ENCODE measurements at regions not wholly inside any gene's neighbourhood (a gene's known extent, or its start where the extent isn't known, plus 50 kb on each side); places are given as distances from the start of the nearest gene placed in this dataset.
"Not testable (repeated sequence)": the region's sequence is repeated elsewhere in the genome, so short reads cannot be mapped to it uniquely, and the experiment has no call there.

DNA sequence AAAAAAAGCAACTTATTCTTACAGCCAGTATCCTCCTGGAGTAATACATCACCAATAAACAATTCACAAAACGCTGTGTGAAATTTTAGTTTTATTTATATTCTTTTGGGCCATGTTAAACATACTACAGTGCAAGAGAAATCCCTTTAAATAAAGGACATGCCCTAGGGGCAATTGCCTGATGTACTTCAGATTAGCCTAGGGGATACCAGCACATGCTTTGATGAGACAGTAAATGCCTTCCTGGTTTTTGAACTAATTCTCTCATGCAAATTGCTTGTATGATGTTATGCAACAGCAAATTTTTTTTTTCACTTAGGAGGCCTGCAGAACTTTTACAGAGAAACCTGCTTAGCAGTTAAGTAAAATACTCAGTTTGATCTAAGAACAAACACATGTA is 711.9 kb upstream of the FRG1 start:
- no peaks in the 10 kb centered on the region for H3K4me1 Mint-ChIP-seq

GRCh38 chr4:189232274-189232673 is 708.4 kb upstream of the FRG1 start:
- CTCF ChIA-PET: no interaction called here
- no peaks in the 10 kb centered on the region for H3K27me3 ChIP-seq (ENCODE audit: control insufficient read depth in 2 of 2, insufficient read depth in 2 of 2, low read length in 2 of 2)
- no peaks in the 10 kb centered on the region for H3K36me3 Mint-ChIP-seq
- ATAC-seq (no peak), DNase-seq (no peak)
- H3K27me3 Mint-ChIP-seq: no peaks in the 10 kb centered on the region
- peaks cover 0 to 12% (median 0%) of the 10 kb centered on the region in 11 donors for H3K9me3 Mint-ChIP-seq
- intact Hi-C loops (cut with micrococcal nuclease): no loop called here
- H3K4me3 Mint-ChIP-seq: no peak overlapping the region
- H3K4me1 Mint-ChIP-seq: no peaks in the 10 kb centered on the region
- no peaks in the 10 kb centered on the region for H3K36me3 ChIP-seq (ENCODE audit: control insufficient read depth in 2 of 3, insufficient read depth in 3 of 3, low read length in 3 of 3)
- H3K9me3 ChIP-seq (ENCODE audit: control insufficient read depth in 2 of 3, low read length in 3 of 3): no peaks in the 10 kb centered on the region
- H3K4me3 ChIP-seq (ENCODE audit: low read length): no peak overlapping the region
- no peaks in the 10 kb centered on the region for H3K4me1 ChIP-seq (ENCODE audit: control insufficient read depth in 2 of 2, insufficient read depth in 2 of 2, low read length in 2 of 2)
- H3K27ac Mint-ChIP-seq: no peak overlapping the region
- no peak overlapping the region for H3K27ac ChIP-seq (ENCODE audit: low read depth, low read length)
- POLR2A ChIA-PET: no interaction called here

More for the DNA sequence above, 711.9 kb upstream of the FRG1 start:
- Histone ChIP-seq H3K27me3 (ENCODE audit: control insufficient read depth in 2 of 2, insufficient read depth in 2 of 2, low read length in 2 of 2) (no peaks in the 10 kb centered on the region), H3K9me3 (ENCODE audit: control insufficient read depth in 2 of 3, low read length in 3 of 3) (no peaks in the 10 kb centered on the region), H3K36me3 (ENCODE audit: control insufficient read depth in 2 of 3, insufficient read depth in 3 of 3, low read length in 3 of 3) (no peaks in the 10 kb centered on the region), H3K4me1 (ENCODE audit: control insufficient read depth in 2 of 2, insufficient read depth in 2 of 2, low read length in 2 of 2) (no peaks in the 10 kb centered on the region), H3K27ac (ENCODE audit: low read depth, low read length) (no peak overlapping the region), H3K4me3 (ENCODE audit: low read length) (no peak overlapping the region)
- ChIA-PET POLR2A (no interaction called here), CTCF (no interaction called here)
- intact Hi-C loops (cut with micrococcal nuclease): no loop called here
- DNase-seq: no peak
- no peak overlapping the region for H3K27ac Mint-ChIP-seq
- H3K9me3 Mint-ChIP-seq: peaks cover 0 to 11% (median 0%) of the 10 kb centered on the region in 11 donors
- no peak overlapping the region for H3K4me3 Mint-ChIP-seq
- no peak for ATAC-seq
- H3K27me3 Mint-ChIP-seq: no peaks in the 10 kb centered on the region
- H3K36me3 Mint-ChIP-seq: no peaks in the 10 kb centered on the region

GRCh38 chr4:189233754-189234153 is 706.9 kb upstream of the FRG1 start:
- CTCF ChIA-PET; intact Hi-C loops (cut with micrococcal nuclease); H3K27me3 Mint-ChIP-seq; DNase-seq; H3K4me3 ChIP-seq (ENCODE audit: low read length); H3K36me3 Mint-ChIP-seq; H3K27me3 ChIP-seq (ENCODE audit: control insufficient read depth in 2 of 2, insufficient read depth in 2 of 2, low read length in 2 of 2); H3K4me3 Mint-ChIP-seq; POLR2A ChIA-PET; H3K9me3 ChIP-seq (ENCODE audit: control insufficient read depth in 2 of 3, low read length in 3 of 3); H3K4me1 Mint-ChIP-seq; H3K4me1 ChIP-seq (ENCODE audit: control insufficient read depth in 2 of 2, insufficient read depth in 2 of 2, low read length in 2 of 2); H3K36me3 ChIP-seq (ENCODE audit: control insufficient read depth in 2 of 3, insufficient read depth in 3 of 3, low read length in 3 of 3); ATAC-seq; H3K27ac ChIP-seq (ENCODE audit: low read depth, low read length); H3K27ac Mint-ChIP-seq: not testable (repeated sequence)
- H3K9me3 Mint-ChIP-seq: peaks cover 0 to 13% (median 3%) of the 10 kb centered on the region in 11 donors

DNA sequence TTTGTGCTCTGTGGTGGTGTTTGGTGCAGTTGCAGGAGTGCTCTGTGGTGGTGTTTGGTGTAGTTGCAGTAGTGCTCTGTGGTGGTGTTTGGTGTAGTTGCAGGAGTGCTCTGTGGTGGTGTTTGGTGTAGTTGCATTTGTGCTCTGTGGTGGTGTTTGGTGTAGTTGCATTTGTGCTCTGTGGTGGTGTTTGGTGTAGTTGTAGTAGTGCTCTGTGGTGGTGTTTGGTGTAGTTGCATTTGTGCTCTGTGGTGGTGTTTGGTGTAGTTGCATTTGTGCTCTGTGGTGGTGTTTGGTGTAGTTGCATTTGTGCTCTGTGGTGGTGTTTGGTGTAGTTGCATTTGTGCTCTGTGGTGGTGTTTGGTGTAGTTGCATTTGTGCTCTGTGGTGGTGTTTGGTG is 705.7 kb upstream of the FRG1 start:
- not testable (repeated sequence) for H3K27me3 Mint-ChIP-seq, H3K4me1 Mint-ChIP-seq

DNA sequence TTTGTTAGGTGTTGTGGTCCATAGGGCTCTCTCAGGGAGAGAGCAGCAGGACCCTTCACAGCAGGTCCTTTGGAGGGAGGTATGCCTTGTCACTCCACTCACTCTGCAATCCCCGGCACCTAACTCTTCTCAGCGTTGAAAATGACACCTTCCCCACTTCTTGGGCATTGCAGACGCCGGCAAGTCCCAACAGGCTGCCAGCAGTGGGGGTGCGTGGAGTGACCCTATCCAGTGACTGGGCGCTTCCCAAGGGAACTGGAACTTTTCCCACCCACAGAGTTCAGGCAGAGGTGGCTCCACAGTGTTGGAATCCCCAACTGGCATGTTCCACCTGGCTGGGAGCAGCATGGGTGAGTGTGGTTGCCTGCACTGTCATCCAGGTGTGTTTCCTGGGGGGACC is 705.1 kb upstream of the FRG1 start:
- POLR2A ChIA-PET: no interaction called here
- no peaks in the 10 kb centered on the region for H3K27me3 ChIP-seq (ENCODE audit: control insufficient read depth in 2 of 2, insufficient read depth in 2 of 2, low read length in 2 of 2)
- no peaks in the 10 kb centered on the region for H3K4me1 ChIP-seq (ENCODE audit: control insufficient read depth in 2 of 2, insufficient read depth in 2 of 2, low read length in 2 of 2)
- CTCF ChIA-PET: no interaction called here
- intact Hi-C loops (cut with micrococcal nuclease): no loop called here
- no peaks in the 10 kb centered on the region for H3K36me3 ChIP-seq (ENCODE audit: control insufficient read depth in 2 of 3, insufficient read depth in 3 of 3, low read length in 3 of 3)
- H3K27me3 Mint-ChIP-seq: no peaks in the 10 kb centered on the region
- peaks cover 0 to 11% (median 3%) of the 10 kb centered on the region in 11 donors for H3K9me3 Mint-ChIP-seq
- no peak overlapping the region for H3K27ac ChIP-seq (ENCODE audit: low read depth, low read length)
- DNase-seq: no peak
- H3K27ac Mint-ChIP-seq: no peak overlapping the region
- no peaks in the 10 kb centered on the region for H3K36me3 Mint-ChIP-seq
- no peaks in the 10 kb centered on the region for H3K9me3 ChIP-seq (ENCODE audit: control insufficient read depth in 2 of 3, low read length in 3 of 3)
- ATAC-seq: no peak
- H3K4me3 Mint-ChIP-seq: no peak overlapping the region
- no peaks in the 10 kb centered on the region for H3K4me1 Mint-ChIP-seq
- H3K4me3 ChIP-seq (ENCODE audit: low read length): no peak overlapping the region

More for the DNA sequence above, 705.7 kb upstream of the FRG1 start:
- H3K9me3 ChIP-seq (ENCODE audit: control insufficient read depth in 2 of 3, low read length in 3 of 3); H3K27ac Mint-ChIP-seq; H3K27me3 ChIP-seq (ENCODE audit: control insufficient read depth in 2 of 2, insufficient read depth in 2 of 2, low read length in 2 of 2); CTCF ChIA-PET; ATAC-seq; intact Hi-C loops (cut with micrococcal nuclease); H3K4me3 Mint-ChIP-seq; POLR2A ChIA-PET; H3K36me3 Mint-ChIP-seq; H3K27ac ChIP-seq (ENCODE audit: low read depth, low read length); H3K4me1 ChIP-seq (ENCODE audit: control insufficient read depth in 2 of 2, insufficient read depth in 2 of 2, low read length in 2 of 2); H3K36me3 ChIP-seq (ENCODE audit: control insufficient read depth in 2 of 3, insufficient read depth in 3 of 3, low read length in 3 of 3); DNase-seq; H3K4me3 ChIP-seq (ENCODE audit: low read length): not testable (repeated sequence)
- peaks cover 0 to 11% (median 3%) of the 10 kb centered on the region in 11 donors for H3K9me3 Mint-ChIP-seq

DNA sequence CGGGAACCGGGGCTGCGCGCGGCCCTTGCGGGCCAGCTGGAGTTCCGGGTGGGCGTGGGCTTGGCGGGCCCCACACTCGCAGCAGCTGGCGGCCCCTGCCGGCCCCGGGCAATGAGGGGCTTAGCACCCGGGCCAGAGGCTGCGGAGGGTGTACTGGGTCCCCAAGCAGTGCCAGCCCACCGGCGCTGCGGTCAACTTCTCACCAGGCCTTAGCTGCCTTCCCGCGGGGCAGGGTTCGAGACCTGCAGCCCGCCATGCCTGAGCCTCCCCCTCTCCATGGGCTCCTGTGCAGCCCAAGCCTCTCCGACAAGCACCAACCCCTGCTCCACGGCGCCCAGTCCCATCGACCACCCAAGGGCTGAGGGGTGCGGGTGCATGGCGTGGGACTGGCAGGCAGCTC is 704.4 kb upstream of the FRG1 start:
- H3K9me3 ChIP-seq (ENCODE audit: control insufficient read depth in 2 of 3, low read length in 3 of 3); H3K4me3 Mint-ChIP-seq; POLR2A ChIA-PET; intact Hi-C loops (cut with micrococcal nuclease); H3K27me3 ChIP-seq (ENCODE audit: control insufficient read depth in 2 of 2, insufficient read depth in 2 of 2, low read length in 2 of 2); H3K4me1 Mint-ChIP-seq; CTCF ChIA-PET; ATAC-seq; H3K27ac Mint-ChIP-seq; H3K4me1 ChIP-seq (ENCODE audit: control insufficient read depth in 2 of 2, insufficient read depth in 2 of 2, low read length in 2 of 2); H3K27ac ChIP-seq (ENCODE audit: low read depth, low read length); DNase-seq; H3K36me3 Mint-ChIP-seq; H3K27me3 Mint-ChIP-seq; H3K36me3 ChIP-seq (ENCODE audit: control insufficient read depth in 2 of 3, insufficient read depth in 3 of 3, low read length in 3 of 3); H3K4me3 ChIP-seq (ENCODE audit: low read length): not testable (repeated sequence)
- H3K9me3 Mint-ChIP-seq: peaks cover 0 to 11% (median 3%) of the 10 kb centered on the region in 11 donors

DNA sequence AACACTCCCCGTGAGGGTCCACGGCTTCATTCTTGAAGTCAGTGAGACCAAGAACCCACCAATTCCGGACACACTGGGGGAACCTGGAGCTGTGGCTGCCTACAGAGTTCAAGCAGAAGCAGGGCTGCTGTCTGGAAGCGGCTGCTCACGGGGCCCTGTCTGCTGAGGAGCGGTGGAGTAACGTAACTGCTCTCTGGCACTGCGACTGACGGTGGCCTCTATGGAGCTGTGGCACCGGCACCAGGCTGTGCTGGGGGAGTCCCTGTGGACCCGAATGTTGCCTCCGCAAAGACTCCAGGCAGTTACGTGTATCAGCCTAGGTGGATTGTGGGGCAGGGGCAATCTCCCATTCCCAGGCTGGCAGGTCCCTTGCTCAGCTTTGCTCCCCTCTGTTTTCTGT is 703.3 kb upstream of the FRG1 start:
- no peak overlapping the region for H3K27ac Mint-ChIP-seq
- no peak overlapping the region for H3K4me3 Mint-ChIP-seq
- Histone ChIP-seq H3K27me3 (ENCODE audit: control insufficient read depth in 2 of 2, insufficient read depth in 2 of 2, low read length in 2 of 2) (no peaks in the 10 kb centered on the region), H3K27ac (ENCODE audit: low read depth, low read length) (no peak overlapping the region), H3K36me3 (ENCODE audit: control insufficient read depth in 2 of 3, insufficient read depth in 3 of 3, low read length in 3 of 3) (no peaks in the 10 kb centered on the region), H3K9me3 (ENCODE audit: control insufficient read depth in 2 of 3, low read length in 3 of 3) (no peaks in the 10 kb centered on the region), H3K4me1 (ENCODE audit: control insufficient read depth in 2 of 2, insufficient read depth in 2 of 2, low read length in 2 of 2) (no peaks in the 10 kb centered on the region), H3K4me3 (ENCODE audit: low read length) (no peak overlapping the region)
- intact Hi-C loops (cut with micrococcal nuclease): no loop called here
- no peaks in the 10 kb centered on the region for H3K36me3 Mint-ChIP-seq
- DNase-seq (no peak), ATAC-seq (no peak)
- POLR2A ChIA-PET: no interaction called here
- H3K4me1 Mint-ChIP-seq: no peaks in the 10 kb centered on the region
- CTCF ChIA-PET: no interaction called here
- no peaks in the 10 kb centered on the region for H3K27me3 Mint-ChIP-seq
- peaks cover 0 to 15% (median 3%) of the 10 kb centered on the region in 11 donors for H3K9me3 Mint-ChIP-seq
